ENCODE measurements at regions not wholly inside any gene's neighbourhood (a gene's known extent, or its start where the extent isn't known, plus 50 kb on each side); places are given as distances from the start of the nearest gene placed in this dataset.

DNA sequence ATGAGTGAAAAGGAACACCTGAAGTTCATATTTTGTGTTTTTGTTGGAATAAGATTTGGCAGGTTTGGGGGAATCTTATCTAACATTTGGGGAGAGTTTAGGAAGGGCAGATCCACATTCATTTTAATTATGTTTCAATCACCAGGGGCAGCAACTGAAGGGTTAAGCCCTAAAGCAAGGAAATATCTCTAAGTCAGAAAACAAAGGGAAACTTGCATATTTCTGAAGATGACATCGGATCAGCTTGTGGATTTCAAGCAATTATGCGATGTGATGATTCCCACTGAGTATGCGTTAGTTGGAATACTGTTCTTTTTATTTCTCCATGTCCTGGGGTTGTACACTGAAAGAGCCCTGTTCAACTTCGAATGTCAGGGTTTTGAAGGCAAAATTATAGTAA, 59.8 kb upstream of the NFIB start:
- no peak for TF ChIP-seq NANOG (IDR thresholded peaks at IDR 0.05; ENCODE audit: insufficient read depth, low read depth, low read length, poor library complexity, severe bottlenecking)
- no peak for TF ChIP-seq CHD1 (IDR thresholded peaks at IDR 0.05; ENCODE audit: low read depth, low read length)
- TF ChIP-seq BRCA1 (IDR thresholded peaks at IDR 0.05; ENCODE audit: low read depth, low read length), result no peak
- no peak for TF ChIP-seq KDM1A (IDR thresholded peaks at IDR 0.05; ENCODE audit: borderline replicate concordance, low read length)
- TF ChIP-seq SIX5 (IDR thresholded peaks at IDR 0.05; ENCODE audit: low read depth, low read length), result no peak
- TF ChIP-seq TBP (IDR thresholded peaks at IDR 0.05; ENCODE audit: low read depth, low read length), result no peak
- TF ChIP-seq, protein P1, sequence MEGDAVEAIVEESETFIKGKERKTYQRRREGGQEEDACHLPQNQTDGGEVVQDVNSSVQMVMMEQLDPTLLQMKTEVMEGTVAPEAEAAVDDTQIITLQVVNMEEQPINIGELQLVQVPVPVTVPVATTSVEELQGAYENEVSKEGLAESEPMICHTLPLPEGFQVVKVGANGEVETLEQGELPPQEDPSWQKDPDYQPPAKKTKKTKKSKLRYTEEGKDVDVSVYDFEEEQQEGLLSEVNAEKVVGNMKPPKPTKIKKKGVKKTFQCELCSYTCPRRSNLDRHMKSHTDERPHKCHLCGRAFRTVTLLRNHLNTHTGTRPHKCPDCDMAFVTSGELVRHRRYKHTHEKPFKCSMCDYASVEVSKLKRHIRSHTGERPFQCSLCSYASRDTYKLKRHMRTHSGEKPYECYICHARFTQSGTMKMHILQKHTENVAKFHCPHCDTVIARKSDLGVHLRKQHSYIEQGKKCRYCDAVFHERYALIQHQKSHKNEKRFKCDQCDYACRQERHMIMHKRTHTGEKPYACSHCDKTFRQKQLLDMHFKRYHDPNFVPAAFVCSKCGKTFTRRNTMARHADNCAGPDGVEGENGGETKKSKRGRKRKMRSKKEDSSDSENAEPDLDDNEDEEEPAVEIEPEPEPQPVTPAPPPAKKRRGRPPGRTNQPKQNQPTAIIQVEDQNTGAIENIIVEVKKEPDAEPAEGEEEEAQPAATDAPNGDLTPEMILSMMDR (IDR thresholded peaks at IDR 0.05; ENCODE audit: control extremely low read depth in 1 of 3, insufficient read depth in 1 of 3, low read depth in 1 of 3, low read length in 3 of 3), result no peak
- no peak for TF ChIP-seq EP300 (IDR thresholded peaks at IDR 0.05; ENCODE audit: borderline replicate concordance in 1 of 2, low read depth in 2 of 2, low read length in 2 of 2)
- no peak for TF ChIP-seq EGR1 (IDR thresholded peaks at IDR 0.05; ENCODE audit: borderline replicate concordance, low read depth, low read length)
- TF ChIP-seq RAD21 (IDR thresholded peaks at IDR 0.05 in 1 of 2, conservative IDR thresholded peaks at IDR 0.05 in 1 of 2; ENCODE audit: low read depth in 2 of 2, low read length in 2 of 2), result no peak
- TF ChIP-seq YY1 (IDR thresholded peaks at IDR 0.05; ENCODE audit: low read depth, low read length), result no peak
- TF ChIP-seq SRF (IDR thresholded peaks at IDR 0.05; ENCODE audit: low read depth, low read length), result no peak
